H1 (cell line): ENCODE measurements at regions not wholly inside any gene's neighbourhood (a gene's known extent, or its start where the extent isn't known, plus 50 kb on each side); places are given as distances from the start of the nearest gene placed in this dataset.

Experiments used
- CTCF ChIA-PET: fragments of 300-600 bp; sonication (Branson Sonifier 250); formaldehyde crosslinking; loops from one replicate; lab custom pipeline; 2021; ENCODE audit not compliant: partially characterized antibody; lab: Charles Lee
- POLR2A ChIA-PET: fragments of 300-600 bp; sonication (Branson Sonifier 250); formaldehyde crosslinking; loops from one replicate; lab custom pipeline; 2021; ENCODE audit warnings: inconsistent platforms; ENCODE audit not compliant: partially characterized antibody; lab: Charles Lee
- DNase-seq, 2 experiments: peaks; one replicate each; pipeline versions ENCODE4 v3.0.0 to v3.0.0-alpha.2; 2010 to 2022; ENCODE audit warnings: low spot score in 2 of 2, low read depth in 1 of 2, mixed read lengths in 1 of 2
- FAIRE-seq: peaks from 2 replicates; lab custom pipeline; 2011; peaks lifted over from hg19 to GRCh38; lab: Jason Lieb, UNC
- H2AFZ ChIP-seq: 2 replicates; pipeline ENCODE4 v1.8.1; 2012; ENCODE audit warnings: low read length, inconsistent platforms
- H2AK5ac ChIP-seq: 2 replicates; pipeline ENCODE4 v1.6.1; 2013; ENCODE audit warnings: low read depth, low read length
- H2BK120ac ChIP-seq: replicated peaks from 2 replicates; pipeline ENCODE3; 2013; ENCODE audit warnings: low read depth, low read length, inconsistent platforms
- H2BK12ac ChIP-seq: 2 replicates; pipeline ENCODE4 v1.6.1; 2013; ENCODE audit warnings: low read depth, low read length
- H2BK15ac ChIP-seq: 2 replicates; pipeline ENCODE4 v1.6.1; 2013; ENCODE audit warnings: low read length
- H2BK20ac ChIP-seq: 2 replicates; pipeline ENCODE4 v1.6.1; 2013; ENCODE audit warnings: low read length
- H2BK5ac ChIP-seq: 2 replicates; pipeline ENCODE4 v1.6.1; 2013; ENCODE audit warnings: low read depth, low read length
- H3K14ac ChIP-seq: 2 replicates; pipeline ENCODE4 v1.6.1; 2013; ENCODE audit warnings: inconsistent platforms; ENCODE audit not compliant: insufficient read length
- H3K18ac ChIP-seq: 2 replicates; pipeline ENCODE4 v1.6.1; 2013; ENCODE audit warnings: low read length; ENCODE audit errors: extremely low read depth
- H3K23ac ChIP-seq: 2 replicates; pipeline ENCODE4 v1.6.1; 2013; ENCODE audit warnings: inconsistent platforms; ENCODE audit not compliant: insufficient read length
- H3K23me2 ChIP-seq: 2 replicates; pipeline ENCODE4 v1.6.1; 2013; ENCODE audit warnings: low read depth, low read length
- H3K27ac ChIP-seq: 2 replicates; pipeline ENCODE4 v1.6.1; 2011; ENCODE audit warnings: low read depth, low read length, inconsistent platforms
- H3K27me3 ChIP-seq, 4 experiments: replicated peaks in 1 of 4; 1 replicate in 1 of 4; 2 replicates in 3 of 4; pipeline versions ENCODE4 v1.6.1 to v1.8.1; 2011 to 2013; ENCODE audit warnings: low read length in 3 of 4, mild to moderate bottlenecking in 3 of 4, inconsistent platforms in 2 of 4, mixed read lengths in 2 of 4, moderate library complexity in 1 of 4; ENCODE audit not compliant: control insufficient read depth in 3 of 4, insufficient read depth in 3 of 4; ENCODE audit errors: extremely low read depth in 1 of 4
- H3K36me3 ChIP-seq, 4 experiments: 2 replicates each; pipeline versions ENCODE4 v1.6.1 to v1.8.1; 2011 to 2013; ENCODE audit warnings: mild to moderate bottlenecking in 4 of 4, low read length in 3 of 4, moderate library complexity in 2 of 4, control low read depth in 1 of 4, inconsistent platforms in 1 of 4; ENCODE audit not compliant: insufficient read depth in 4 of 4, control insufficient read depth in 2 of 4
- H3K4ac ChIP-seq: replicated peaks from 2 replicates; pipeline ENCODE3; 2013; ENCODE audit warnings: low read length, low read depth, mixed read lengths, inconsistent platforms; ENCODE audit not compliant: insufficient read length
- H3K4me1 ChIP-seq, 4 experiments: replicated peaks in 1 of 4; 1 replicate in 1 of 4; 2 replicates in 3 of 4; pipeline versions ENCODE4 v1.6.1 to v1.8.1; 2011 to 2013; ENCODE audit warnings: low read length in 3 of 4, inconsistent platforms in 2 of 4, mixed read lengths in 1 of 4; ENCODE audit not compliant: insufficient read depth in 4 of 4, control insufficient read depth in 3 of 4
- H3K4me2 ChIP-seq, 2 experiments: 2 replicates each; pipeline versions ENCODE4 v1.6.1 to v1.8.1; 2011 to 2013; ENCODE audit warnings: low read depth in 2 of 2, low read length in 2 of 2, control low read depth in 1 of 2, inconsistent platforms in 1 of 2, mild to moderate bottlenecking in 1 of 2; ENCODE audit not compliant: insufficient read depth in 1 of 2
- H3K4me3 ChIP-seq, 4 experiments: fragments of 200-600, 300-600 bp in 1 of 4; sonication (generic), shearing (Covaris generic), sonication (Bioruptor Twin) in 1 of 4; 2 replicates each; pipeline versions ENCODE4 v1.5.1 to v1.8.1; 2011 to 2016; ENCODE audit warnings: low read length in 4 of 4, low read depth in 3 of 4, control low read depth in 2 of 4, inconsistent platforms in 2 of 4, mild to moderate bottlenecking in 2 of 4, mixed read lengths in 1 of 4, moderate library complexity in 1 of 4; ENCODE audit not compliant: insufficient read depth in 2 of 4; ENCODE audit errors: extremely low read depth in 1 of 4
- H3K56ac ChIP-seq: replicated peaks from 2 replicates; pipeline ENCODE3; 2013; ENCODE audit warnings: low read depth, mild to moderate bottlenecking, mixed read lengths, low read length, inconsistent platforms; ENCODE audit not compliant: insufficient read length
- H3K79me1 ChIP-seq: 2 replicates; pipeline ENCODE4 v1.6.1; 2013; ENCODE audit warnings: low read depth, low read length, control low read depth
- H3K79me2 ChIP-seq, 2 experiments: 2 replicates each; pipeline versions ENCODE4 v1.6.1 to v1.8.1; 2012 to 2013; ENCODE audit warnings: low read length in 2 of 2, mild to moderate bottlenecking in 2 of 2, inconsistent platforms in 1 of 2; ENCODE audit not compliant: insufficient read depth in 2 of 2, control insufficient read depth in 1 of 2
- H3K9ac ChIP-seq, 4 experiments: replicated peaks in 1 of 4; 1 replicate in 1 of 4; 2 replicates in 3 of 4; pipeline versions ENCODE4 v1.6.1 to v1.8.1; 2011 to 2013; ENCODE audit warnings: low read depth in 3 of 4, low read length in 3 of 4, control low read depth in 2 of 4, mild to moderate bottlenecking in 2 of 4, moderate library complexity in 2 of 4, inconsistent platforms in 1 of 4; ENCODE audit errors: extremely low read depth in 1 of 4
- H3K9me3 ChIP-seq, 2 experiments: 2 replicates each; pipeline versions ENCODE4 v1.6.1 to v1.8.1; 2012 to 2013; ENCODE audit warnings: mild to moderate bottlenecking in 2 of 2, moderate library complexity in 2 of 2, control low read depth in 1 of 2, inconsistent platforms in 1 of 2, low read depth in 1 of 2, low read length in 1 of 2, mixed read lengths in 1 of 2; ENCODE audit not compliant: insufficient read depth in 2 of 2
- H4K20me1 ChIP-seq, 2 experiments: replicated peaks in 1 of 2; 2 replicates each; pipeline versions ENCODE3 to v1.8.1; 2011 to 2013; ENCODE audit warnings: inconsistent platforms in 2 of 2, low read length in 2 of 2, mild to moderate bottlenecking in 1 of 2; ENCODE audit not compliant: insufficient read depth in 2 of 2, control insufficient read depth in 1 of 2
- H4K5ac ChIP-seq: 2 replicates; pipeline ENCODE4 v1.6.1; 2013; ENCODE audit warnings: low read length, low read depth, mixed read lengths, inconsistent platforms; ENCODE audit not compliant: insufficient read length
- H4K8ac ChIP-seq: 2 replicates; pipeline ENCODE4 v1.8.0; 2013; ENCODE audit warnings: mild to moderate bottlenecking, moderate library complexity, low read length, inconsistent platforms; ENCODE audit not compliant: insufficient read depth; ENCODE audit errors: extremely low read depth
- H4K91ac ChIP-seq: replicated peaks from 2 replicates; pipeline ENCODE3; 2013; ENCODE audit warnings: low read length, mixed read lengths, inconsistent platforms; ENCODE audit not compliant: insufficient read length
- BRCA1 ChIP-seq: IDR thresholded peaks from 2 replicates; pipeline ENCODE4 v1.6.1; 2012; ENCODE audit warnings: low read depth, low read length, improper control_type of control experiment
- CBX8 ChIP-seq: fragments of 300-800, 300-1000 bp; sonication (generic); IDR thresholded peaks from 2 replicates; pipeline ENCODE4 v1.7.1; 2016; ENCODE audit warnings: low read depth, low read length, borderline replicate concordance
- WGBS, 2 experiments: shearing (Covaris generic) in 1 of 2; methylation state at CpG; one replicate each; pipeline versions ENCODE4 v1.1.6 to v1.1.7; 2013 to 2015; ENCODE audit warnings: low lambda C conversion rate in 2 of 2, mixed read lengths in 2 of 2, inconsistent platforms in 1 of 2, low coverage in 1 of 2, missing lambda C conversion rate in 1 of 2; ENCODE audit not compliant: insufficient replicate concordance in 2 of 2, insufficient coverage in 1 of 2, insufficient read length in 1 of 2; ENCODE audit errors: extremely low coverage in 1 of 2, missing lambda C conversion rate in 1 of 2; 5-methylcytosine and 5-hydroxymethylcytosine counted together
- TF ChIP-seq, protein P1 (sequence below): IDR thresholded peaks from 2 replicates; pipeline ENCODE4 v1.6.1; 2012; ENCODE audit warnings: low read length, inconsistent platforms

DNA sequence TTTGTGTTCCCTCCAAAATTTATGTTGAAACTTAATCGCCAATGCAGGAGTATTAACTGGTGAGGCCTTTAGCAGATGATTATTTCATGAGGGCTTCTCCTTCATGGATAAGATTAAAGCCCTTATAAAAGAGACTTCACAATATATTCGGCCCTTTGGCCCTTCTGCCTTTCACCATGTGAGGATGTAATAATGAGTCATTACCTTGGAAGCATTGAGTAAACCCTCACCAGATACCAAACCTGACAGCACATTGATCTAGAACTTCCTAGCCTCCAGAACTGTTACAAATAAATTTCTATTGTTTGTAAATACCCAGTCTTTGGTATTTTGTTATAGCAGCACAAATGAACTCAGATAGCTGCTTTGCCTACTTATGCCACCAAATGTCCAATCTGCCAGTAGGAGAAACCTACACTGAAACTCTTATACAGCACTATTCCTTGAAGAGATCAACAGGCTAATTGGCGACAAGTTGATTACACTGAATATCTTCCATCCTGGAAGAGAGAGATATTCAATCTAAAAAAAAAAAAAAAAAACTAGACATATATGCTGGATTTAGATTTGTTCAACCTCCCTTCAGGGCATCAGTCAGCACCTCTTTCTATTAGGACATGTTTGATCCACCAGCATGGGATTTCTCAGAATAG lies 125.9 kb upstream of the COL5A2 start:
- WGBS, 2 experiments: 84% methylated on average over 3 of the region's 3 CpGs; no CpG with 5 or more reads in 1 of the 2 experiments
- H2BK5ac ChIP-seq: no peak overlapping the region
- H3K4me3 ChIP-seq: no peak overlapping the region
- no peak for TF ChIP-seq CBX8
- TF ChIP-seq BRCA1: no peak
- TF ChIP-seq, protein P1, sequence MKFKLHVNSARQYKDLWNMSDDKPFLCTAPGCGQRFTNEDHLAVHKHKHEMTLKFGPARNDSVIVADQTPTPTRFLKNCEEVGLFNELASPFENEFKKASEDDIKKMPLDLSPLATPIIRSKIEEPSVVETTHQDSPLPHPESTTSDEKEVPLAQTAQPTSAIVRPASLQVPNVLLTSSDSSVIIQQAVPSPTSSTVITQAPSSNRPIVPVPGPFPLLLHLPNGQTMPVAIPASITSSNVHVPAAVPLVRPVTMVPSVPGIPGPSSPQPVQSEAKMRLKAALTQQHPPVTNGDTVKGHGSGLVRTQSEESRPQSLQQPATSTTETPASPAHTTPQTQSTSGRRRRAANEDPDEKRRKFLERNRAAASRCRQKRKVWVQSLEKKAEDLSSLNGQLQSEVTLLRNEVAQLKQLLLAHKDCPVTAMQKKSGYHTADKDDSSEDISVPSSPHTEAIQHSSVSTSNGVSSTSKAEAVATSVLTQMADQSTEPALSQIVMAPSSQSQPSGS: no peak
- H2AK5ac ChIP-seq: no peak overlapping the region
- POLR2A ChIA-PET: no interaction called here
- no peak overlapping the region for H3K23ac ChIP-seq
- H3K9ac ChIP-seq: no peak overlapping the region
- H4K5ac ChIP-seq: no peak overlapping the region
- H3K36me3 ChIP-seq: no peaks in the 10 kb centered on the region
- CTCF ChIA-PET: interaction anchor here (0.6 to 1.1 kb wide), 2 partner anchors 89 to 160 kb away, joined by 3 read pairs; no protein-coding TSS in a partner anchor
- H3K79me1 ChIP-seq: no peaks in the 10 kb centered on the region
- H2BK12ac ChIP-seq: no peak overlapping the region
- no peak overlapping the region for H3K27ac ChIP-seq
- no peak overlapping the region for H4K91ac ChIP-seq
- no peak overlapping the region for H4K8ac ChIP-seq
- no peaks in the 10 kb centered on the region for H3K23me2 ChIP-seq
- no peak for DNase-seq
- no peak overlapping the region for H2AFZ ChIP-seq
- H3K56ac ChIP-seq: no peak overlapping the region
- no peak overlapping the region for H2BK120ac ChIP-seq
- no peaks in the 10 kb centered on the region for H3K79me2 ChIP-seq
- no peaks in the 10 kb centered on the region for H4K20me1 ChIP-seq
- no peak overlapping the region for H3K18ac ChIP-seq
- no peak overlapping the region for H2BK15ac ChIP-seq
- H3K14ac ChIP-seq: no peak overlapping the region
- no peak overlapping the region for H3K4ac ChIP-seq
- no peak overlapping the region for H3K4me2 ChIP-seq
- no peaks in the 10 kb centered on the region for H3K9me3 ChIP-seq
- H3K27me3 ChIP-seq: no peaks in the 10 kb centered on the region
- no peak overlapping the region for H2BK20ac ChIP-seq
- no peak for FAIRE-seq
- no peaks in the 10 kb centered on the region for H3K4me1 ChIP-seq
